ENCODE measurements at regions not wholly inside any gene's neighbourhood (a gene's known extent, or its start where the extent isn't known, plus 50 kb on each side); places are given as distances from the start of the nearest gene placed in this dataset.

DNA sequence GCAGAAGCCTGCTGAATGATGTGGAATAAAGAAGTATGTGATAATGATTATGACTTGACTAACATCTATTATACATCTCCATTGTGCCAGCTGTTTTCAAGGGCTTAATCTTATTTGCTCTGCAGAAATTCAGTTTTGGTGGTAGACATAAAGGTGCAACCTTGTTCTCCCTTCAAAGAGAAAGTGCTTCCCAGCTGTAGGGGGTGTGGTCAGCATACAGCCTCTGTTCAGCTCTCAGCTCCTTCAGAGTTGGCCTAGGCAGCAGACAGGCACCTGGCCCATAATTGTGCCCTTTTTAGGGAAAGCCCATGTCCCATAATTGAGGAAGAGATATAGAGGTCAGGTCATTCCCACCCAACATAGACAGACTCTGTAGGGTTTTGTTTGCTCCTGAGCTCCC lies 104.3 kb upstream of the EOMES start:
- DNase-seq (ENCODE audit: low read depth): no peak
- H3K4me3 ChIP-seq (replicated peaks; ENCODE audit: low read depth, low read length): no peak overlapping the region
- TF ChIP-seq, protein P1, sequence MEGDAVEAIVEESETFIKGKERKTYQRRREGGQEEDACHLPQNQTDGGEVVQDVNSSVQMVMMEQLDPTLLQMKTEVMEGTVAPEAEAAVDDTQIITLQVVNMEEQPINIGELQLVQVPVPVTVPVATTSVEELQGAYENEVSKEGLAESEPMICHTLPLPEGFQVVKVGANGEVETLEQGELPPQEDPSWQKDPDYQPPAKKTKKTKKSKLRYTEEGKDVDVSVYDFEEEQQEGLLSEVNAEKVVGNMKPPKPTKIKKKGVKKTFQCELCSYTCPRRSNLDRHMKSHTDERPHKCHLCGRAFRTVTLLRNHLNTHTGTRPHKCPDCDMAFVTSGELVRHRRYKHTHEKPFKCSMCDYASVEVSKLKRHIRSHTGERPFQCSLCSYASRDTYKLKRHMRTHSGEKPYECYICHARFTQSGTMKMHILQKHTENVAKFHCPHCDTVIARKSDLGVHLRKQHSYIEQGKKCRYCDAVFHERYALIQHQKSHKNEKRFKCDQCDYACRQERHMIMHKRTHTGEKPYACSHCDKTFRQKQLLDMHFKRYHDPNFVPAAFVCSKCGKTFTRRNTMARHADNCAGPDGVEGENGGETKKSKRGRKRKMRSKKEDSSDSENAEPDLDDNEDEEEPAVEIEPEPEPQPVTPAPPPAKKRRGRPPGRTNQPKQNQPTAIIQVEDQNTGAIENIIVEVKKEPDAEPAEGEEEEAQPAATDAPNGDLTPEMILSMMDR (IDR thresholded peaks at IDR 0.05; ENCODE audit: low read length, missing control alignments): no peak

DNA sequence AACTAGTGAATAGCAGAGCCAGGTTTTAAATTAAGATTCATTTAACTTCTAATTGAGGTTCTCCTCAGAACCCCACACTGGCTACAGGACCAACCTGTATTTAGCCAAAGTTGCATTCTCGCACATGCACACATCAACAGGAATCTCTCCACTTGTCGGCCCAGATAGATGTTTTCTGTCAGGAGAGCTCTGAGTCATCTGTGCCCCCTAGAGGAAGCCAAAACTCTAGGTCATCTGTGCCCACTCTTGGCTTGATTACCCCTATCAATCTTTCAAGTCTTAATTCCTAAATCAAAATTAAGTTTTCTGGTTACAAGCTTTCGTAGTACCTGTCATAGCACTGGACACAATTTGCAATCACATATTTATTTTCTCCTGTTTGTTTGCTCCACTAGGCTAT lies 104.9 kb upstream of the EOMES start:
- TF ChIP-seq, protein P1 (IDR thresholded peaks at IDR 0.05; ENCODE audit: low read length, missing control alignments): no peak
- H3K4me3 ChIP-seq (replicated peaks; ENCODE audit: low read depth, low read length): no peak overlapping the region
- DNase-seq (ENCODE audit: low read depth): no peak

DNA sequence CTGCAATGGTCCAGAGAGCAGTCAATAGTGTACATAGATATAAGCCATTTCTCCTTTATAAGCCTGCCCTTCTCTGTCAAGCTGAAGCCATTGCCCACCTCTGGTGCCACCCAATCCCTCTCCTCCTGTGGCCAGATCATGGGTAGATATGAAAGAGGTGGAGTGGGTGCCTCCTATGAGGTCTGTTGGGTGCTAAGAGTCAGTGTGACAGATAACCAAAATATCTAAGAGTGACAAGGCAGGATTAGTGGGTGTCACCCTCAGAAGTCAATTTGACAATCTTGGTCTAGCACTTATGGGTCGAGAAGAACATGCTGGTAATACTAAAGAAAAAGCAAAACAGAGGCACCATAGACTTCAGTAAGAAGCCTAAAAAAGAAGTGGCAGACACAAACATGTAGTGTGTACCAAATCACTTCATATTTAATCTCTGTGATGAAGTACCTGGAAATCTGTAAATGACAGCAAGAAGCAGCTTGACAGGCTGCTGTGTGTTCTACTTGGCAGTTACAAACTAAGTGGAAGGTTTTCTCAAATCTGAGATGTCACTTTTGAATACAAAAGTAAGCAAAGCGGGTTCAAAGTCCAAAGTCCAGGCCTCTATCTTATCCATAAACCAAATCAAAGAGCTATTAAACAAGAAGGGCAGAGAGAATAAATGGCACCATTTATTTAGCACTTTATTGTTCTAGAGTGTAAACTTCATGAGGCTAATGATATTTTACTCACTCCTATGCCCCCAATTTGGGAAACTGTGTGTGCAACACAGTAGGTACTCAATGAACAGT lies 118.9 kb upstream of the EOMES start:
- no peak for DNase-seq (ENCODE audit: low read depth)
- TF ChIP-seq, protein P1 (IDR thresholded peaks at IDR 0.05; ENCODE audit: low read length, missing control alignments): no peak

GRCh38 chr3:27844052-27844675 lies 122.0 kb upstream of the EOMES start:
- TF ChIP-seq, protein P1 (IDR thresholded peaks at IDR 0.05; ENCODE audit: low read length, missing control alignments): no peak

More for the DNA sequence above, 118.9 kb upstream of the EOMES start:
- H3K4me3 ChIP-seq (replicated peaks; ENCODE audit: low read depth, low read length): no peak overlapping the region

GRCh38 chr3:27847697-27848096 lies 125.6 kb upstream of the EOMES start:
- no peak overlapping the region for H3K4me3 ChIP-seq (replicated peaks; ENCODE audit: low read depth, low read length)
- DNase-seq (ENCODE audit: low read depth): no peak
- TF ChIP-seq, protein P1 (IDR thresholded peaks at IDR 0.05; ENCODE audit: low read length, missing control alignments): no peak

More at GRCh38 chr3:27844052-27844675, 122.0 kb upstream of the EOMES start:
- H3K4me3 ChIP-seq (replicated peaks; ENCODE audit: low read depth, low read length): no peak overlapping the region
- no peak for DNase-seq (ENCODE audit: low read depth)

GRCh38 chr3:27848826-27849225 lies 126.7 kb upstream of the EOMES start:
- no peak for DNase-seq (ENCODE audit: low read depth)
- TF ChIP-seq, protein P1 (IDR thresholded peaks at IDR 0.05; ENCODE audit: low read length, missing control alignments): no peak
- no peak overlapping the region for H3K4me3 ChIP-seq (replicated peaks; ENCODE audit: low read depth, low read length)

All from fibroblast of pulmonary artery (primary cell).